Activated CD8-positive, alpha-beta memory T cell treated with anti-CD3 and anti-CD28 coated beads, Interleukin-2, amount 10 ng/mL, durations not matched to agents 7 days and 5 days (primary cell): ENCODE measurements at regions not wholly inside any gene's neighbourhood (a gene's known extent, or its start where the extent isn't known, plus 50 kb on each side); places are given as distances from the start of the nearest gene placed in this dataset.
"Not testable (repeated sequence)": the region's sequence is repeated elsewhere in the genome, so short reads cannot be mapped to it uniquely, and the experiment has no call there.

Source experiments
- ATAC-seq: fragments of 150-1000 bp; cut with Tn5 transposase; one replicate; pipeline ENCODE4 v1.10.0; 2021; ENCODE audit warnings: moderate library complexity
- CTCF ChIA-PET: fragments of 350-600 bp; sonication (Branson Sonifier 250); formaldehyde crosslinking; loops from one replicate; lab custom pipeline; 2021; ENCODE audit warnings: antibody characterized with exemption; lab: Charles Lee
- DNase-seq: peaks from one replicate; pipeline ENCODE4 v3.0.0-alpha.2; 2020
- H3K27ac Mint-ChIP-seq: one replicate; pipeline ENCODE4 v1.8.0; 2021; ENCODE audit warnings: mild to moderate bottlenecking, mixed read lengths
- H3K27me3 Mint-ChIP-seq: one replicate; pipeline ENCODE4 v1.8.0; 2021; ENCODE audit warnings: mixed read lengths
- H3K36me3 Mint-ChIP-seq: one replicate; pipeline ENCODE4 v1.8.0; 2021; ENCODE audit warnings: mild to moderate bottlenecking, mixed read lengths
- H3K4me1 Mint-ChIP-seq: one replicate; pipeline ENCODE4 v1.8.0; 2021; ENCODE audit warnings: mixed read lengths
- H3K4me3 Mint-ChIP-seq: one replicate; pipeline ENCODE4 v1.8.0; 2021; ENCODE audit warnings: mild to moderate bottlenecking, moderate library complexity, mixed read lengths
- H3K9me3 Mint-ChIP-seq: one replicate; pipeline ENCODE4 v1.8.0; 2022; ENCODE audit warnings: low read depth, mixed read lengths

GRCh38 chr20:50356962-50357782, 153.0 kb upstream of the PTPN1 start:
- CTCF ChIA-PET, result interaction anchor here (0.5 to 1.2 kb wide), 2 partner anchors 12 to 565 kb away, joined by 3 to 4 read pairs; no protein-coding TSS in a partner anchor
- H3K4me3 Mint-ChIP-seq, result no peak overlapping the region
- H3K4me1 Mint-ChIP-seq, result peaks cover 13% of the 10 kb centered on the region

DNA sequence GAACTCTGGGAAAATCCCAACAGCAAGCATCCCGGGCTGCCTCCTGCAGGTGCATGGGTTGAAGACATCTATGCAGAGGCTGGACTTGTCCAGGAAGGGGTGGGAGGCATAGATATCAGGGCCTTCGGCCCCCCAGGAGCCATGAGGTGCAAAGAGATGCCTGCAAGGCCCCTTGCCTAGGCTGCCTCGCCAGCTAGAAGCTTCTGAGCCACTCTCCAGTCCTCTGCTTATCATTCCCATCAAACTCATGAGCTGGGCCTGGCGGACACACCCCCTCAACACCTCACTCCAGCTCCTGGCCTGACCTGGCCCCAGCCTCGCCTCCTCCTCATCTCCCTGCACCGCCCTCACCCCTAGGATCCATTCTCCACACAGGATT, 152.4 kb upstream of the PTPN1 start:
- no peak for DNase-seq
- Mint-ChIP-seq H3K4me3 (no peak overlapping the region), H3K27ac (no peak overlapping the region), H3K9me3 (no peaks in the 10 kb centered on the region), H3K4me1 (peaks cover 8% of the 10 kb centered on the region), H3K36me3 (no peaks in the 10 kb centered on the region), H3K27me3 (peaks cover 16% of the 10 kb centered on the region)
- CTCF ChIA-PET, result interaction anchor here (1.2 kb wide), 1 partner anchor 11 kb away, joined by 4 read pairs; no protein-coding TSS in a partner anchor
- no peak for ATAC-seq

More at GRCh38 chr20:50356962-50357782, 153.0 kb upstream of the PTPN1 start:
- ATAC-seq (no peak), DNase-seq (no peak)
- Mint-ChIP-seq H3K27me3 (peaks cover 21% of the 10 kb centered on the region), H3K27ac (no peak overlapping the region), H3K9me3 (no peaks in the 10 kb centered on the region), H3K36me3 (no peaks in the 10 kb centered on the region)

DNA sequence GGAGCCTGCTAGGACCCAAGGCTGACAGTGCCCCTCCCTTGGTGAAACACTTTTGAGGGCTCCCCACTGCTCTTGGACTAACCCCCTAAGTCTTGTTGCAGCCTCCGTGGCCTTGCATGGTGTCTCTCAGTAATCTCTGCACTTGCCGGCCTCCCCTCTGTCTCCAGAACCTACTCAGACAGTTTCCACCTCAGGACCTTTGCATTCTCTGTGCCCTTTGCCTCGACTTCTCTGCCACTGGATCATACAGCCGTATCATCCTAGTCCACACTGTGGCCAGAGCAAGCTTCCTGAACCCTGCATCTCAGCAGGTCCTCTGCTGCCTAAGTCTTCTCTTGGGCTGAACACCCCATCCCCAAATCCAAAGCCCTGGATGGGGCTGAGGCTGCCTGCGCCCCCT, 152.0 kb upstream of the PTPN1 start:
- CTCF ChIA-PET, result no interaction called here
- H3K4me1 Mint-ChIP-seq, result peaks cover 4% of the 10 kb centered on the region
- no peak for DNase-seq
- H3K9me3 Mint-ChIP-seq, result no peaks in the 10 kb centered on the region
- H3K4me3 Mint-ChIP-seq, result no peak overlapping the region
- no peak for ATAC-seq
- H3K27me3 Mint-ChIP-seq, result peaks cover 15% of the 10 kb centered on the region
- H3K36me3 Mint-ChIP-seq, result no peaks in the 10 kb centered on the region
- no peak overlapping the region for H3K27ac Mint-ChIP-seq

GRCh38 chr20:50358971-50359370, 151.2 kb upstream of the PTPN1 start:
- CTCF ChIA-PET, result no interaction called here
- ATAC-seq (no peak), DNase-seq (no peak)
- no peaks in the 10 kb centered on the region for H3K4me1 Mint-ChIP-seq
- no peak overlapping the region for H3K4me3 Mint-ChIP-seq
- H3K27me3 Mint-ChIP-seq, result peaks cover 18% of the 10 kb centered on the region
- no peaks in the 10 kb centered on the region for H3K36me3 Mint-ChIP-seq
- no peaks in the 10 kb centered on the region for H3K9me3 Mint-ChIP-seq
- no peak overlapping the region for H3K27ac Mint-ChIP-seq

- CTCF ChIA-PET, result no interaction called here
- Mint-ChIP-seq H3K9me3 (no peaks in the 10 kb centered on the region), H3K27ac (no peak overlapping the region), H3K4me1 (no peaks in the 10 kb centered on the region), H3K36me3 (no peaks in the 10 kb centered on the region), H3K4me3 (no peak overlapping the region), H3K27me3 (peaks cover 20% of the 10 kb centered on the region)
- no peak for DNase-seq
- no peak for ATAC-seq
These were observed 150.5 kb upstream of the PTPN1 start for GRCh38 chr20:50359607-50360217.

GRCh38 chr20:50360218-50360672, 149.9 kb upstream of the PTPN1 start:
- H3K4me1 Mint-ChIP-seq, result no peaks in the 10 kb centered on the region
- DNase-seq (no peak), ATAC-seq (no peak)
- no peaks in the 10 kb centered on the region for H3K36me3 Mint-ChIP-seq
- H3K27me3 Mint-ChIP-seq, result peaks cover 25% of the 10 kb centered on the region
- H3K27ac Mint-ChIP-seq, result no peak overlapping the region
- no peak overlapping the region for H3K4me3 Mint-ChIP-seq
- no peaks in the 10 kb centered on the region for H3K9me3 Mint-ChIP-seq
- CTCF ChIA-PET, result no interaction called here

GRCh38 chr20:50360921-50361320, 149.3 kb upstream of the PTPN1 start:
- CTCF ChIA-PET, result interaction anchor here (1.2 kb wide), 1 partner anchor 100 kb away, joined by 3 read pairs; no protein-coding TSS in a partner anchor
- DNase-seq (no peak), ATAC-seq (no peak)
- Mint-ChIP-seq H3K4me1 (no peaks in the 10 kb centered on the region), H3K4me3 (no peak overlapping the region), H3K36me3 (no peaks in the 10 kb centered on the region), H3K27ac (no peak overlapping the region), H3K9me3 (no peaks in the 10 kb centered on the region), H3K27me3 (peaks cover 28% of the 10 kb centered on the region)

DNA sequence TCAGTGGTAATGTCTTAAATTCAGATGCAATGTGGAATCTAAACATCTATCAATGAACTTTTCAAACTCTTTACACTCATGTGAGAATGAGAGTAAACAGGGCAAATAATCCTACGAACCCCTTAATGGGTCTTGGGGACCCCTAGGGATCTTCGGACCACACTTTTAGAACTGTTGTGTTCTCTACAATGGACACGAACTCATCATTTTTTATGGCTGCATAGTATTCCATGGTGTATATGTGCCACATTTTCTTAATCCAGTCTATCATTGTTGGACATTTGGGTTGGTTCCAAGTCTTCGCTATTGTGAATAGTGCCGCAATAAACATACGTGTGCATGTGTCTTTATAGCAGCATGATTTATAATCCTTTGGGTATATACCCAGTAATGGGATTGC, 148.0 kb upstream of the PTPN1 start:
- CTCF ChIA-PET, result not testable (repeated sequence)

GRCh38 chr20:50363027-50363426, 147.2 kb upstream of the PTPN1 start:
- H3K36me3 Mint-ChIP-seq, result no peaks in the 10 kb centered on the region
- CTCF ChIA-PET, result interaction anchor here (1.0 kb wide), 2 partner anchors 24 to 386 kb away, joined by 3 read pairs; no protein-coding TSS in a partner anchor
- no peaks in the 10 kb centered on the region for H3K9me3 Mint-ChIP-seq
- H3K27ac Mint-ChIP-seq, result no peak overlapping the region
- DNase-seq (no peak), ATAC-seq (no peak)
- H3K4me1 Mint-ChIP-seq, result peaks cover 11% of the 10 kb centered on the region
- H3K4me3 Mint-ChIP-seq, result no peak overlapping the region
- H3K27me3 Mint-ChIP-seq, result peaks cover 37% of the 10 kb centered on the region

More for the DNA sequence above, 148.0 kb upstream of the PTPN1 start:
- H3K27ac Mint-ChIP-seq, DNase-seq, H3K9me3 Mint-ChIP-seq, H3K4me3 Mint-ChIP-seq, H3K36me3 Mint-ChIP-seq, H3K4me1 Mint-ChIP-seq, ATAC-seq: not testable (repeated sequence)
- peaks cover 33% of the 10 kb centered on the region for H3K27me3 Mint-ChIP-seq

DNA sequence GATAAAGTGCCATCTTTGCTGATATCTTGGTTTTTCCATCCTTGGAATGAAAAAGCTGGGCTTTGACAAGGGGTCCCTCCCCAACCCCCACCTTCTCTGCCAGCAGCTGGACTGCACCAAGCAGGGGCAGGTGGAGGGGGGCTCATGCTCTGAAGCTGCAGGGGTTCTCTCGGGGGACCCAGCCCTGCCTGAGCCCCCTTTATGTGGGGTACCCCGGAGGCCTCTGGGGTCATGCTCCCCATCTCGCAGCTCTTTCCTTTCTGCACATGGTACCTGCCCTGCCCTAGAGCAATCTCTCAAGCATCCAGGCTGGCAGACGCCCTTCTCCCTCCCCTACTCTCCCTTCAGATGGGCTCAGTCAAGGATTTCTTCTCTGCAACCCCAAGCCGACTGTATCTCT, 146.7 kb upstream of the PTPN1 start:
- ATAC-seq (no peak), DNase-seq (no peak)
- Mint-ChIP-seq H3K27me3 (peaks cover 38% of the 10 kb centered on the region), H3K36me3 (no peaks in the 10 kb centered on the region), H3K4me1 (peaks cover 11% of the 10 kb centered on the region), H3K27ac (no peak overlapping the region), H3K9me3 (no peaks in the 10 kb centered on the region), H3K4me3 (no peak overlapping the region)
- CTCF ChIA-PET, result interaction anchor here (1.0 kb wide), 2 partner anchors 24 to 386 kb away, joined by 3 read pairs; no protein-coding TSS in a partner anchor

- no peak for ATAC-seq
- H3K4me1 Mint-ChIP-seq, result peaks cover 11% of the 10 kb centered on the region
- H3K4me3 Mint-ChIP-seq, result no peak overlapping the region
- no peaks in the 10 kb centered on the region for H3K9me3 Mint-ChIP-seq
- peaks cover 36% of the 10 kb centered on the region for H3K27me3 Mint-ChIP-seq
- CTCF ChIA-PET, result no interaction called here
- H3K36me3 Mint-ChIP-seq, result no peaks in the 10 kb centered on the region
- DNase-seq, result no peak
- H3K27ac Mint-ChIP-seq, result no peak overlapping the region
These were observed 145.6 kb upstream of the PTPN1 start for GRCh38 chr20:50364542-50364941.

DNA sequence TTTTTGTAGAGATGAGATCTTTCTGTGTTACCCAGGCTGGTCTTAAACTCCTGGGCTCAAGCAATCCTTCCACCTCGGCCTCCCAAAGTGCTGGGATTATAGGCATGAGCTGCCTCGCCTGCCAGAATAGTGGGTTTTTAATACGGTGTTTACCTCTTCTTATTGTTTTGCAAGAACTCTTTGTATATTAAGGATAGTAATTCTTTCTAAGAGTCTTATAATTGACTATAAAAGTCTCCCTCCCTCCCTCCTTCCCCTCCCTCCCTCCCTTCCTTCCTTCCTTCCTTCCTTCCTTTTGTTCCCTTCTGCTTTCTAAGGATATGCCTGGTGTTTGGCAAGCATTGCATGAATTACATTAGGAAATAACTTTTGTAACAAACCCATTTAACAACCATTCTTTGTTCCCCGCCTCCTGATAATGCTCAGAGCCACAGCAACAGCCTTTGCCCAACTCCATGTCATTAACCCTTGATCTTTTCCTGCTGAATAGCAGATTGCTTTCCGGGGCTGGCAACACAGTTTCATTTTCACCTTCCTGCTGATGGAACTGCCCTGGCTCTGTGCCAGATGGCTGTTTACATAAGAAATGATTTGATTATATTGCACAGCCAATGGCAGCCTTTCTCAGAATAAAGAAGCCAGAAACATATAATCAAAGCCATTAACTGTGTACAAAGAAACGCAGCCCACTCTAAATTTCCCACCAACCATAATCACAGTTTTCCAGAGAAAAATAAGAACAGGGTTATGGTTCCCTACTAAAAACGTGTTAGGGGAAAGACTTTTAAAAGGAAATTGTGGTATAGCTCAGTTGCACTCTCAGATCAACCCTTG, 143.7 kb upstream of the PTPN1 start:
- ATAC-seq (peak; percentile 49), DNase-seq (peak; percentile 61)
- peaks cover 11% of the 10 kb centered on the region for H3K4me1 Mint-ChIP-seq
- H3K9me3 Mint-ChIP-seq, result no peaks in the 10 kb centered on the region
- no peak overlapping the region for H3K27ac Mint-ChIP-seq
- H3K36me3 Mint-ChIP-seq, result no peaks in the 10 kb centered on the region
- CTCF ChIA-PET, result no interaction called here
- no peak overlapping the region for H3K4me3 Mint-ChIP-seq
- peaks cover 38% of the 10 kb centered on the region for H3K27me3 Mint-ChIP-seq

GRCh38 chr20:50367104-50367674, 143.0 kb upstream of the PTPN1 start:
- H3K4me1 Mint-ChIP-seq, result peaks cover 11% of the 10 kb centered on the region
- CTCF ChIA-PET, result no interaction called here
- H3K27me3 Mint-ChIP-seq, result peaks cover 38% of the 10 kb centered on the region
- no peak overlapping the region for H3K4me3 Mint-ChIP-seq
- H3K36me3 Mint-ChIP-seq, result no peaks in the 10 kb centered on the region
- ATAC-seq, result no peak
- no peak overlapping the region for H3K27ac Mint-ChIP-seq
- H3K9me3 Mint-ChIP-seq, result no peaks in the 10 kb centered on the region
- DNase-seq, result no peak
